Liver (tissue), 7 donors: ENCODE measurements at regions not wholly inside any gene's neighbourhood (a gene's known extent, or its start where the extent isn't known, plus 50 kb on each side); places are given as distances from the start of the nearest gene placed in this dataset.
"Not testable (repeated sequence)": the region's sequence is repeated elsewhere in the genome, so short reads cannot be mapped to it uniquely, and the experiment has no call there.

Experiments used
- DNase-seq: peaks from one replicate; pipeline ENCODE4 v3.0.0-alpha.2; 2017; ENCODE audit warnings: low spot score
- H3K27ac ChIP-seq, 2 donors: one replicate each; pipeline ENCODE4 v1.7.0; 2013; ENCODE audit warnings: inconsistent platforms in 2 of 2, low read length in 2 of 2, control low read depth in 1 of 2, low read depth in 1 of 2, mild to moderate bottlenecking in 1 of 2
- H3K27me3 ChIP-seq, 4 donors: one replicate each; pipeline versions ENCODE4 v1.6.1 to v1.7.0; 2013; ENCODE audit warnings: low read length in 3 of 4, inconsistent platforms in 1 of 4, mild to moderate bottlenecking in 1 of 4, moderate library complexity in 1 of 4; ENCODE audit not compliant: control insufficient read depth in 4 of 4, insufficient read depth in 4 of 4
- H3K36me3 ChIP-seq, 4 donors: one replicate each; pipeline versions ENCODE4 v1.6.1 to v1.7.0; 2013; ENCODE audit warnings: low read length in 3 of 4, mild to moderate bottlenecking in 3 of 4, low read depth in 1 of 4, moderate library complexity in 1 of 4; ENCODE audit not compliant: control insufficient read depth in 4 of 4, insufficient read depth in 3 of 4
- H3K4me1 ChIP-seq, 4 donors: one replicate each; pipeline versions ENCODE4 v1.6.1 to v1.7.0; 2013; ENCODE audit warnings: low read length in 3 of 4, mild to moderate bottlenecking in 3 of 4, moderate library complexity in 1 of 4; ENCODE audit not compliant: control insufficient read depth in 4 of 4, insufficient read depth in 4 of 4
- H3K4me3 ChIP-seq, 3 donors: one replicate each; pipeline versions ENCODE4 v1.6.1 to v1.7.0; 2013; ENCODE audit warnings: low read length in 3 of 3, control low read depth in 1 of 3, low read depth in 1 of 3, mild to moderate bottlenecking in 1 of 3
- H3K9ac ChIP-seq, 2 donors: one replicate each; pipeline ENCODE4 v1.7.0; 2013; ENCODE audit warnings: low read length in 2 of 2, mild to moderate bottlenecking in 2 of 2, moderate library complexity in 2 of 2, control low read depth in 1 of 2, low read depth in 1 of 2
- H3K9me3 ChIP-seq, 4 donors: one replicate each; pipeline versions ENCODE4 v1.6.1 to v1.7.0; 2013; ENCODE audit warnings: low read length in 3 of 4; ENCODE audit not compliant: control insufficient read depth in 4 of 4
- EGR1 ChIP-seq, 2 donors: IDR thresholded peaks; 2 replicates each; pipeline ENCODE4 v1.6.1; 2016 to 2018; ENCODE audit warnings: antibody characterized with exemption in 2 of 2, low read depth in 2 of 2
- FOXA1 ChIP-seq: IDR thresholded peaks from 2 replicates; pipeline ENCODE4 v1.6.1; 2016; ENCODE audit warnings: antibody characterized with exemption
- FOXA2 ChIP-seq: IDR thresholded peaks from 2 replicates; pipeline ENCODE4 v1.6.1; 2016; ENCODE audit warnings: antibody characterized with exemption
- HNF4G ChIP-seq: IDR thresholded peaks from 2 replicates; pipeline ENCODE4 v1.6.1; 2016; ENCODE audit warnings: antibody characterized with exemption
- NR2F2 ChIP-seq: IDR thresholded peaks from 2 replicates; pipeline ENCODE4 v1.6.1; 2016; ENCODE audit warnings: antibody characterized with exemption
- RAD21 ChIP-seq, 2 donors: IDR thresholded peaks; 2 replicates each; pipeline ENCODE4 v1.6.1; 2016; ENCODE audit warnings: antibody characterized with exemption in 2 of 2, mild to moderate bottlenecking in 2 of 2
- RXRA ChIP-seq, 2 donors: IDR thresholded peaks; 2 replicates each; pipeline ENCODE4 v1.6.1; 2017 to 2018; ENCODE audit warnings: antibody characterized with exemption in 2 of 2, mild to moderate bottlenecking in 1 of 2
- SP1 ChIP-seq: IDR thresholded peaks from 2 replicates; pipeline ENCODE4 v1.6.1; 2018; ENCODE audit warnings: antibody characterized with exemption, mild to moderate bottlenecking
- YY1 ChIP-seq: IDR thresholded peaks from 2 replicates; pipeline ENCODE4 v1.6.1; 2016; ENCODE audit warnings: antibody characterized with exemption, mild to moderate bottlenecking
- WGBS: extraction: QIAGEN DNeasy Blood & Tissue Kit; methylation state at CpG from one replicate; pipeline ENCODE4 v1.1.7; 2013; 5-methylcytosine and 5-hydroxymethylcytosine counted together
- TF ChIP-seq, protein P1 (sequence below): IDR thresholded peaks from 2 replicates; pipeline ENCODE4 v1.6.1; 2016; ENCODE audit warnings: antibody characterized with exemption
- TF ChIP-seq, protein P2 (sequence below): IDR thresholded peaks from 2 replicates; pipeline ENCODE4 v1.6.1; 2016; ENCODE audit warnings: antibody characterized with exemption, mild to moderate bottlenecking
- TF ChIP-seq, protein P3 (sequence below): IDR thresholded peaks from 2 replicates; pipeline ENCODE4 v1.6.1; 2016; ENCODE audit warnings: antibody characterized with exemption
- TF ChIP-seq, protein P4 (sequence below): IDR thresholded peaks from 2 replicates; pipeline ENCODE4 v1.6.1; 2016; ENCODE audit warnings: antibody characterized with exemption
- donor health status: healthy.
- donor health status: healthy.
- donor health status: healthy.
- donor health status: healthy.

DNA sequence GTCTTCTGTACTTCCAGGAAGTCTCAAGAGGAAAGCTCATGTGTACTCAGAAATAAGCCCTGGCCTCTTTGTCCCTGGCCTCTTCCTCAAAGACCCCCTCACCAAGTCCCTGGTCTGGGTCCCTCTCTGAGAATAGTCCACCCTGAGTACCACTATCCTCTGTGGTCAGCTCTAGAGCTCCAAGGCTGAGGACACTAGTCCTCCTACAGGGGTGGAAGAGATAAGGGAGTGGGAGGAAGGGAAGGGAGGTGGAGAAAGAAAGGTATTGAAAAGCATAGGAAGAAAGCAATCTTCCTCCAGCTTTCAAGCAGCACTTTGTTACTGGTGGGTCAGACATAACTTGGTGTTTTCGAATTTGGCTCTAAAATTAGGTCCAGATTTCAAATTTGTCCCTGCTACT, 181.4 kb downstream of the NRIP1 start:
- TF ChIP-seq RAD21 (IDR thresholded peaks at IDR 0.05) (no peak), NR2F2 (no peak), YY1 (no peak), HNF4G (no peak), FOXA1 (no peak), SP1 (no peak), RXRA (IDR thresholded peaks at IDR 0.05) (no peak), FOXA2 (no peak)
- TF ChIP-seq, protein P1, sequence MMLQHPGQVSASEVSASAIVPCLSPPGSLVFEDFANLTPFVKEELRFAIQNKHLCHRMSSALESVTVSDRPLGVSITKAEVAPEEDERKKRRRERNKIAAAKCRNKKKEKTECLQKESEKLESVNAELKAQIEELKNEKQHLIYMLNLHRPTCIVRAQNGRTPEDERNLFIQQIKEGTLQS: no peak
- TF ChIP-seq, protein P2, sequence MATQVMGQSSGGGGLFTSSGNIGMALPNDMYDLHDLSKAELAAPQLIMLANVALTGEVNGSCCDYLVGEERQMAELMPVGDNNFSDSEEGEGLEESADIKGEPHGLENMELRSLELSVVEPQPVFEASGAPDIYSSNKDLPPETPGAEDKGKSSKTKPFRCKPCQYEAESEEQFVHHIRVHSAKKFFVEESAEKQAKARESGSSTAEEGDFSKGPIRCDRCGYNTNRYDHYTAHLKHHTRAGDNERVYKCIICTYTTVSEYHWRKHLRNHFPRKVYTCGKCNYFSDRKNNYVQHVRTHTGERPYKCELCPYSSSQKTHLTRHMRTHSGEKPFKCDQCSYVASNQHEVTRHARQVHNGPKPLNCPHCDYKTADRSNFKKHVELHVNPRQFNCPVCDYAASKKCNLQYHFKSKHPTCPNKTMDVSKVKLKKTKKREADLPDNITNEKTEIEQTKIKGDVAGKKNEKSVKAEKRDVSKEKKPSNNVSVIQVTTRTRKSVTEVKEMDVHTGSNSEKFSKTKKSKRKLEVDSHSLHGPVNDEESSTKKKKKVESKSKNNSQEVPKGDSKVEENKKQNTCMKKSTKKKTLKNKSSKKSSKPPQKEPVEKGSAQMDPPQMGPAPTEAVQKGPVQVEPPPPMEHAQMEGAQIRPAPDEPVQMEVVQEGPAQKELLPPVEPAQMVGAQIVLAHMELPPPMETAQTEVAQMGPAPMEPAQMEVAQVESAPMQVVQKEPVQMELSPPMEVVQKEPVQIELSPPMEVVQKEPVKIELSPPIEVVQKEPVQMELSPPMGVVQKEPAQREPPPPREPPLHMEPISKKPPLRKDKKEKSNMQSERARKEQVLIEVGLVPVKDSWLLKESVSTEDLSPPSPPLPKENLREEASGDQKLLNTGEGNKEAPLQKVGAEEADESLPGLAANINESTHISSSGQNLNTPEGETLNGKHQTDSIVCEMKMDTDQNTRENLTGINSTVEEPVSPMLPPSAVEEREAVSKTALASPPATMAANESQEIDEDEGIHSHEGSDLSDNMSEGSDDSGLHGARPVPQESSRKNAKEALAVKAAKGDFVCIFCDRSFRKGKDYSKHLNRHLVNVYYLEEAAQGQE: no peak
- TF ChIP-seq, protein P3, sequence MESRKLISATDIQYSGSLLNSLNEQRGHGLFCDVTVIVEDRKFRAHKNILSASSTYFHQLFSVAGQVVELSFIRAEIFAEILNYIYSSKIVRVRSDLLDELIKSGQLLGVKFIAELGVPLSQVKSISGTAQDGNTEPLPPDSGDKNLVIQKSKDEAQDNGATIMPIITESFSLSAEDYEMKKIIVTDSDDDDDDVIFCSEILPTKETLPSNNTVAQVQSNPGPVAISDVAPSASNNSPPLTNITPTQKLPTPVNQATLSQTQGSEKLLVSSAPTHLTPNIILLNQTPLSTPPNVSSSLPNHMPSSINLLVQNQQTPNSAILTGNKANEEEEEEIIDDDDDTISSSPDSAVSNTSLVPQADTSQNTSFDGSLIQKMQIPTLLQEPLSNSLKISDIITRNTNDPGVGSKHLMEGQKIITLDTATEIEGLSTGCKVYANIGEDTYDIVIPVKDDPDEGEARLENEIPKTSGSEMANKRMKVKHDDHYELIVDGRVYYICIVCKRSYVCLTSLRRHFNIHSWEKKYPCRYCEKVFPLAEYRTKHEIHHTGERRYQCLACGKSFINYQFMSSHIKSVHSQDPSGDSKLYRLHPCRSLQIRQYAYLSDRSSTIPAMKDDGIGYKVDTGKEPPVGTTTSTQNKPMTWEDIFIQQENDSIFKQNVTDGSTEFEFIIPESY: no peak
- DNase-seq: no peak
- no peaks in the 10 kb centered on the region for H3K36me3 ChIP-seq
- H3K4me1 ChIP-seq: peaks cover 9 to 19% (median 17%) of the 10 kb centered on the region in 4 donors
- H3K27ac ChIP-seq: no peak overlapping the region
- H3K4me3 ChIP-seq: no peak overlapping the region
- no peak overlapping the region for H3K9ac ChIP-seq
- 94% methylated on average over 1 of the region's 1 CpG for WGBS
- H3K9me3 ChIP-seq: no peaks in the 10 kb centered on the region
- no peaks in the 10 kb centered on the region for H3K27me3 ChIP-seq

DNA sequence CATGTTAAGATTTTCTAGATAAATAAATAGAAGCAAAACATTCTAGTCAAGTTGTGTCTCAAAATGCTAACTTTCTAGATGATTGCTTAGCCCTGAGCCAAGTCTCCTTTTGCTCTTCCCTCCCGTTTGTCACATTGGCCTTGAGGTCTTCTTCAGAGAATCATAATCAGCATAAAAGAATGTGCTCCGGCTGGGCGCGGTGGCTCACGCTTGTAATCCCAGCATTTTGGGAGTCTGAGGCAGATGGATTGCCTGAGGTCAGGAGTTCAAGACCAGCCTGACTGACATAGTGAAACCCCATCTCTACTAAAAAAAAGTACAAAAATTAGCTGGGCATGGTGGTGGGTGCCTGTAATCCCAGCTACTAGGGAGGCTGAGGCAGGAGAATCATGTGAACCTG, 182.3 kb downstream of the NRIP1 start:
- H3K9me3 ChIP-seq, H3K4me3 ChIP-seq, H3K27ac ChIP-seq, H3K9ac ChIP-seq, H3K36me3 ChIP-seq, DNase-seq, H3K27me3 ChIP-seq: not testable (repeated sequence)
- peaks cover 8 to 26% (median 19%) of the 10 kb centered on the region in 4 donors for H3K4me1 ChIP-seq
- WGBS: 90% methylated on average over 5 of the region's 5 CpGs

DNA sequence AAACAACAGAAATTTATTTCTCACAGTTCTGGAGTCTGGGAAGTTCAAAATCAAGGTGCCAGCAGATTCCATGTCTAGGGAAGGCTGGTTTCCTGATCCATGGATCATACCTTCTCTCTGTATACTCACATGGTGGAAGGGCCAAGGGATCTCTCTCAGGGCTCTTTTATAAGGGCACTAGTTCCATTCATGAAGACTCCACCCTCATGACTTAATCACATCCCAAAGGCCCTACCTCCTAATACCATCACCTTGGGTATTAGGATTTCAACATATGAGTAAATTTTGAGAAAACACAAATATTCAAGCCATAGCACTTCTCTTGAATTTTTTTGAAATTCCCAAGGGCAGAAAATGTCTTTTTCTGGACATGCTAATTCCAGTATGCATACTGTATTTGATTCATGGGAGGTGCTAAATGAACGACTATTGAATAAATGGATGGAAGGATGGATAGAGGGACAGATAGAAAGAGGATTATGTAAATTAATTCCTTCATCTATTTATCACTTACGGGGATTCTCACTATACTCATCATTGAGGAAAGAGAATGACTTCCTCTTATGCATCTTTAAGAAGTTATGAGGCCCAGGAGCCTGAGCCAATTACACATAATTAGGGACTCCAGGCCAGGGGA, 182.8 kb downstream of the NRIP1 start:
- TF ChIP-seq, protein P4, sequence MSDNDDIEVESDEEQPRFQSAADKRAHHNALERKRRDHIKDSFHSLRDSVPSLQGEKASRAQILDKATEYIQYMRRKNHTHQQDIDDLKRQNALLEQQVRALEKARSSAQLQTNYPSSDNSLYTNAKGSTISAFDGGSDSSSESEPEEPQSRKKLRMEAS: no peak
- no peak for TF ChIP-seq NR2F2
- TF ChIP-seq, protein P2: no peak
- TF ChIP-seq, protein P1: no peak
- no peak for TF ChIP-seq FOXA2
- TF ChIP-seq EGR1 (IDR thresholded peaks at IDR 0.05; ENCODE audit: low read depth in 2 of 2): no peak
- no peak overlapping the region for H3K9ac ChIP-seq

More for the DNA sequence above, 182.8 kb downstream of the NRIP1 start:
- Histone ChIP-seq H3K27ac (no peak overlapping the region), H3K36me3 (no peaks in the 10 kb centered on the region), H3K9me3 (no peaks in the 10 kb centered on the region), H3K4me1 (peaks cover 4 to 30% (median 19%) of the 10 kb centered on the region in 4 donors), H3K27me3 (no peaks in the 10 kb centered on the region), H3K4me3 (no peak overlapping the region)
- DNase-seq: no peak
- WGBS: 96% methylated on average over 2 of the region's 2 CpGs
